H54 (cell line): ENCODE measurements at regions not wholly inside any gene's neighbourhood (a gene's known extent, or its start where the extent isn't known, plus 50 kb on each side); places are given as distances from the start of the nearest gene placed in this dataset.

ENCODE experiments used
- DNase-seq: peaks from one replicate; pipeline ENCODE4 v3.0.0; 2011; ENCODE audit warnings: low spot score, mixed read lengths; ENCODE audit not compliant: insufficient read length
- FAIRE-seq: peaks from 3 replicates; lab custom pipeline; 2011; peaks lifted over from hg19 to GRCh38; lab: Jason Lieb, UNC
- POLR2A ChIP-seq: IDR thresholded peaks from 2 replicates; pipeline ENCODE4 v1.6.1; 2011; ENCODE audit warnings: low read depth, mild to moderate bottlenecking, low read length

GRCh38 chr10:50936335-50936734 is 50.9 kb upstream of the A1CF start:
- DNase-seq (no peak), FAIRE-seq (no peak)
- no peak for TF ChIP-seq POLR2A

DNA sequence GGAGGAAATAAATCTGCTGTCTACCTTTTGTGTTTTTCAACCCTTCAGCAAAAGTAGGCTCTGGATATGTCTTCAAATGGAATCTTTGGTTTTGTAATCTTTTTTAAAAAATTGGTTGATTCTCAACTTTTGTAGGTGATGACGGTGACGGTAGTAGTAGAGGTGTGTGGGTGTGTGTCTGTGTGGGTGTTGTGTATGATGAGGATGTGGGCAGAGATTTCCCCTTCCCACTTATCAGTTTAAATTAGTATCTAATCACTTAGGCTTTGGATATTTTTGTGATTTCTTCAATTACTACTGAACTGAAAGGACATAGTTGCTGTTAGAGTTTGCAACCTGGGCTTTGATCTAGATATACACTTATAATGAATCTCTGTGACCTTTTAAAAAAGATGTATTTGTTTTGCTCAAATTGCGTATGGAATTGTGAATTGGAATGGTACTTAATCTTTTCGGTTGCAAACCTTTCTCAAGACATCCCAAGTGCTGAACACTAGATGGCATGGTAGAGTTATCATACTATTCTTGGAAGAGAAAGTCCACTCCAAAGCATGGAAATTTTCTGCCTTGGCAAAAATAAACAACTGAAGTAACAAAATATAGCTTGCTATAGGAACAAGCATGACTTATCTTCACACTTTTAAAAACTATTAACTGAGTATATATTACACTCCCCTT is 51.9 kb upstream of the A1CF start:
- TF ChIP-seq POLR2A, result no peak
- DNase-seq, result no peak
- peak; percentile 80 for FAIRE-seq

DNA sequence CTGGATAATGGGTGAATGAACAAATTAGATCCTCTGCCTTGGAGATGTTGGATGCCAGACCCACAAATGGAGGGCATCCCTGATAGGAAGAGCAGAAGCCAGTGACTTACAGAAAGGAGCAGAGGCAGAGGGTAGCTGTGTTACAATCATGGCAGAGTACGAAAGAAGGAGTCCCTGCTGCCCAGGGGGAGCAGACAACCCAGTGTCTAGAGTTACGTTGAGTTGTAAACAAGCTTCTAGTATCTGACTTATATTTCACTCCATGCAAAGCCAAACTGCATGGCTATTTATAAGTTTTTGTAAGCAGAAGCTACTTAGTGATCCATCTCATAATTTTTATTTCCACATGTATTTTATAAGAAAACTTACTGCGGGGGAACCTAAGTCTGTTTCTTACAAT is 56.2 kb upstream of the A1CF start:
- no peak for TF ChIP-seq POLR2A
- no peak for FAIRE-seq
- DNase-seq, result no peak

DNA sequence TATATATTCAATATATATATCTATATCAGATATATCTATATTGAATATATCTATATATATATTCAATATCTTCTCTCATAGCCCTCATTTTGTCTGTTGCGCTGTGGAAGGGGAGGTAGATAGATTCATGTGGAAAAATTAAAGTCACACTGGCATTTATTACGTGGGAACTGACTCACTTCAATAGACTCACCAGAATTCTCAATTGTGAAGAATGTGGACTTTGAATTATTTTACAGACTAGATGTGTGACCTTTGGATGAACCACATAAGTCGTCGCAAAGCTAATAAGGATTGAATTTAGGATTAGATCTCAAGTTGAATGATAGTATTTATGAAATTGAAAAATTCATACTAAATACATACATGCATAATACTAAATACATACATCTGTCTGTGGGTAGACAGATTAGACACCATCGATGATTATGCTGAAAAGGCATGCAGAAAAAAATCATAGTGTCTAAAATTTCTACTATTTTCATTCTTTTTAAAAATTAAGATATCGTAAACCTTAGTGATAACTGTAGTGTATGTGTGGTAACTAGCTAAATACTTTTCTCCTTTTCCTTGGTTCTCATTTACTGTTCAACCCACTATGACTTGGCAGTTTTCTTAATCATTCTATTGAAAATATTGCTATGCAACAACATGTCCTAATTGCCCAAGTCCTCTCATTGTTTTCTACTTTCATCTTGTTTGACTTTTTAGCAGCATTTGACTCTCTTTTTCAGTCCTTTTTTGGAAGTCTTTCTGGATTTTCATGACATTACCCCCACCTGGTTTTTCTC is 61.8 kb upstream of the A1CF start:
- TF ChIP-seq POLR2A, result no peak
- no peak for DNase-seq
- no peak for FAIRE-seq

DNA sequence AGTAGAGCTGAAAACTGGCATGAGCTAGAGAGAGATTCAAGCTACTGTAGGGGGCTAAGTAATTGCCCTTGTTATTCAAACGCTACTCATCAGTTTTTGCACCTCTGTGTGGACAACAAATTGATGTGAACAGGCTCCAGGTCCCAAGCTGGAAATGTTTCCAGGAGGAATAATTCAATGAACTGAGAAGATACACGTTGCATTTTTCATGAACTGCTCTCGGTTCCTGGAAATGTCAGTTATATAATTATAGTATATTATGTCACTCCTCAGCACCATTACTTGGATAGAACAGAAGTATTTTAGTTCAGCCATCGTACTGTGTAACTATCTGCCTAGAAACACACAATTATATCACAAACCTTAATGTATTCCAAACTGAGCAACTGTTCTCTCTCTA is 65.9 kb upstream of the A1CF start:
- TF ChIP-seq POLR2A, result no peak
- FAIRE-seq (no peak), DNase-seq (no peak)

GRCh38 chr10:50961297-50961696 is 75.9 kb upstream of the A1CF start:
- FAIRE-seq, result no peak
- DNase-seq, result no peak

GRCh38 chr10:50963063-50963462 is 77.6 kb upstream of the A1CF start:
- FAIRE-seq, result no peak
- no peak for DNase-seq
- no peak for TF ChIP-seq POLR2A

More at GRCh38 chr10:50961297-50961696, 75.9 kb upstream of the A1CF start:
- TF ChIP-seq POLR2A, result no peak

- TF ChIP-seq POLR2A, result no peak
- no peak for DNase-seq
- FAIRE-seq, result no peak
Observed at GRCh38 chr10:50968386-50969091, 83.1 kb upstream of the A1CF start.

- no peak for FAIRE-seq
- DNase-seq, result no peak
- TF ChIP-seq POLR2A, result no peak
Observed at GRCh38 chr10:50972591-50972990, 87.2 kb upstream of the A1CF start.

DNA sequence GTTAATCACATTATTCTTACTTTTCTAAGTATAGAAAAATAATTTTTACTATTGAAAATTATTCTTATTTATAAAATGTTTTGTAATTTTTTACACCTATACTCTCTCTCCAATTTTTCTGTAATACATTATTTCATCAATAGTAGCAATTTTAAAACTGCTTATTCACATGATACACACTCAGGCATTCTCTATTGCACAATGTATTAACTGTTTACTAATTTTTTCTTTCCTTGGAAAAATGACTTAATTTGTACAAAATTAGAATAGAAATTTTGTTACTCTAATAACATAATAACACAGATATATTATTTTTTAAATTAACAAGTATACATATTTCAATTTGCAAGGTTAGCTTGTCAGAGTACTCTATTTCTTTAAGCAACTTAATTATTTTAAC is 92.9 kb upstream of the PRKG1 start:
- no peak for TF ChIP-seq POLR2A
- FAIRE-seq, result no peak
- no peak for DNase-seq

GRCh38 chr10:50981904-50982303 is 92.4 kb upstream of the PRKG1 start:
- no peak for FAIRE-seq
- no peak for TF ChIP-seq POLR2A

GRCh38 chr10:50982989-50983388 is 91.3 kb upstream of the PRKG1 start:
- TF ChIP-seq POLR2A, result no peak
- no peak for FAIRE-seq
- DNase-seq, result no peak

More at GRCh38 chr10:50981904-50982303, 92.4 kb upstream of the PRKG1 start:
- no peak for DNase-seq

GRCh38 chr10:50987934-50988333 is 86.4 kb upstream of the PRKG1 start:
- DNase-seq (no peak), FAIRE-seq (no peak)
- no peak for TF ChIP-seq POLR2A

DNA sequence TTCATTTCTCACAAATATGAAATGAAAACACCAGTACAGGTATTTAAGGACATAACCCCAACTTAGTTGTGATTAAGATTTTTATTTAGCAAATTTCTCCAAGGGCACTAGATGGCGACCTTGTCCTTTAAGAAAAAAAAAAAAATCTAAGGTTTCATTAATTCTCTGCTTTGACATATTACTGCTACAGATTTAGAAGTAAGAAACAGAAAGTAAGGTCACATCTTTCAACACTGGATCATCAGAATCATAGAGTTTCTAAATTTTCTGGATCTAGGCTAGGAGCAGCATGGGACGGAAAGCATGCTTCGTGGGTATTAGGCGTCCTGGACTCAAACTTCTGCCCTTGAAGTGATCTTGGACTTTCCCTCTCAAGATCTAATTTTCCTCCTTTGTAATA is 85.5 kb upstream of the PRKG1 start:
- TF ChIP-seq POLR2A, result no peak
- DNase-seq (no peak), FAIRE-seq (no peak)
